HEK293 (cell line): ENCODE measurements at regions not wholly inside any gene's neighbourhood (a gene's known extent, or its start where the extent isn't known, plus 50 kb on each side); places are given as distances from the start of the nearest gene placed in this dataset.

Source experiments
- KLF1 ChIP-seq: fragments of 450-650 bp; formaldehyde crosslinking; IDR thresholded peaks from 2 replicates; pipeline ENCODE4 v1.5.1; 2016; ENCODE audit warnings: missing biosample characterization, missing genetic modification characterization
- ZBTB17 ChIP-seq: fragments of 450-650 bp; formaldehyde crosslinking; IDR thresholded peaks from 2 replicates; pipeline ENCODE4 v1.5.1; 2016; ENCODE audit warnings: missing biosample characterization, missing genetic modification characterization
- ZFP37 ChIP-seq: fragments of 450-650 bp; formaldehyde crosslinking; IDR thresholded peaks from 2 replicates; pipeline ENCODE4 v1.5.1; 2016; ENCODE audit warnings: missing biosample characterization, missing genetic modification characterization
- ZNF350 ChIP-seq: fragments of 450-650 bp; formaldehyde crosslinking; IDR thresholded peaks from 2 replicates; pipeline ENCODE4 v1.5.0; 2017; ENCODE audit warnings: missing biosample characterization, mild to moderate bottlenecking, missing genetic modification characterization
- TF ChIP-seq, protein P1 (sequence below): fragments of 450-650 bp; formaldehyde crosslinking; IDR thresholded peaks from 2 replicates; pipeline ENCODE4 v1.5.1; 2016; ENCODE audit warnings: missing biosample characterization, missing genetic modification characterization
- TF ChIP-seq, protein P2 (sequence below): fragments of 450-650 bp; formaldehyde crosslinking; IDR thresholded peaks from 2 replicates; pipeline ENCODE4 v1.5.1; 2016; ENCODE audit warnings: missing biosample characterization, missing genetic modification characterization
- TF ChIP-seq, protein P3 (sequence below): fragments of 450-650 bp; formaldehyde crosslinking; IDR thresholded peaks from 2 replicates; pipeline ENCODE4 v1.5.1; 2016; ENCODE audit warnings: missing biosample characterization, missing genetic modification characterization, borderline replicate concordance

DNA sequence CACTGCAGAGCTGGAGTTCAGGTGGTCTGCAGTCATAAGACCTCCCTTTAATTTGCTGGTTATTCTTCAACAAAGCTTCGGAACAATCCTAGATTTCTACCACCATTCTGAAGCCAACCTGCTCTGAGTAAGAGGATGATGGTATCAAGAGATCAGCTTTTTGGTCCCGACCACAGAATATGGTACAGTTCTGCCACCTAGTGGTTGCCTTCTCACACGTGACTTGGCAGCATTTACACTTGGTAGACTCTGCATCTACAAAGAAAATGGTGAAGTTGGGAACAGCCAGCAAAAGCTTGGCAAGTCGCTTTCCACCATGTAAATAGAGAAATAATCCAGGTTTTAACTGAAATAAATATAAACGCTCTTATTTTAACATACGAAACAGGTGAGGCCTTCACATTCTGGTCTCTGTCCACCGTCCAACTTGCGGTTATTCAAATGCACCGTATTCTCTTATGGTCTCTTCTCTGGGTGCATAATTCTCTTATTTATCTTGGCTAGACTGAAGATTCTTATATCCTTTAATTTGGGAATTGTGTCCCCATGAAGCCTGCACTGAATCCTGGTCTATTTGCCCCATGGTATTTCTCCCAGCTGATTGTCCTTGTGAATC, 173.9 kb upstream of the GRM3 start:
- TF ChIP-seq ZFP37 (tag by site-specific recombination) (no peak), KLF1 (tag by site-specific recombination) (no peak), ZNF350 (tag by site-specific recombination) (no peak), ZBTB17 (tag by site-specific recombination) (no peak)
- TF ChIP-seq, protein P1, sequence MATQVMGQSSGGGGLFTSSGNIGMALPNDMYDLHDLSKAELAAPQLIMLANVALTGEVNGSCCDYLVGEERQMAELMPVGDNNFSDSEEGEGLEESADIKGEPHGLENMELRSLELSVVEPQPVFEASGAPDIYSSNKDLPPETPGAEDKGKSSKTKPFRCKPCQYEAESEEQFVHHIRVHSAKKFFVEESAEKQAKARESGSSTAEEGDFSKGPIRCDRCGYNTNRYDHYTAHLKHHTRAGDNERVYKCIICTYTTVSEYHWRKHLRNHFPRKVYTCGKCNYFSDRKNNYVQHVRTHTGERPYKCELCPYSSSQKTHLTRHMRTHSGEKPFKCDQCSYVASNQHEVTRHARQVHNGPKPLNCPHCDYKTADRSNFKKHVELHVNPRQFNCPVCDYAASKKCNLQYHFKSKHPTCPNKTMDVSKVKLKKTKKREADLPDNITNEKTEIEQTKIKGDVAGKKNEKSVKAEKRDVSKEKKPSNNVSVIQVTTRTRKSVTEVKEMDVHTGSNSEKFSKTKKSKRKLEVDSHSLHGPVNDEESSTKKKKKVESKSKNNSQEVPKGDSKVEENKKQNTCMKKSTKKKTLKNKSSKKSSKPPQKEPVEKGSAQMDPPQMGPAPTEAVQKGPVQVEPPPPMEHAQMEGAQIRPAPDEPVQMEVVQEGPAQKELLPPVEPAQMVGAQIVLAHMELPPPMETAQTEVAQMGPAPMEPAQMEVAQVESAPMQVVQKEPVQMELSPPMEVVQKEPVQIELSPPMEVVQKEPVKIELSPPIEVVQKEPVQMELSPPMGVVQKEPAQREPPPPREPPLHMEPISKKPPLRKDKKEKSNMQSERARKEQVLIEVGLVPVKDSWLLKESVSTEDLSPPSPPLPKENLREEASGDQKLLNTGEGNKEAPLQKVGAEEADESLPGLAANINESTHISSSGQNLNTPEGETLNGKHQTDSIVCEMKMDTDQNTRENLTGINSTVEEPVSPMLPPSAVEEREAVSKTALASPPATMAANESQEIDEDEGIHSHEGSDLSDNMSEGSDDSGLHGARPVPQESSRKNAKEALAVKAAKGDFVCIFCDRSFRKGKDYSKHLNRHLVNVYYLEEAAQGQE, result no peak
- TF ChIP-seq, protein P2, sequence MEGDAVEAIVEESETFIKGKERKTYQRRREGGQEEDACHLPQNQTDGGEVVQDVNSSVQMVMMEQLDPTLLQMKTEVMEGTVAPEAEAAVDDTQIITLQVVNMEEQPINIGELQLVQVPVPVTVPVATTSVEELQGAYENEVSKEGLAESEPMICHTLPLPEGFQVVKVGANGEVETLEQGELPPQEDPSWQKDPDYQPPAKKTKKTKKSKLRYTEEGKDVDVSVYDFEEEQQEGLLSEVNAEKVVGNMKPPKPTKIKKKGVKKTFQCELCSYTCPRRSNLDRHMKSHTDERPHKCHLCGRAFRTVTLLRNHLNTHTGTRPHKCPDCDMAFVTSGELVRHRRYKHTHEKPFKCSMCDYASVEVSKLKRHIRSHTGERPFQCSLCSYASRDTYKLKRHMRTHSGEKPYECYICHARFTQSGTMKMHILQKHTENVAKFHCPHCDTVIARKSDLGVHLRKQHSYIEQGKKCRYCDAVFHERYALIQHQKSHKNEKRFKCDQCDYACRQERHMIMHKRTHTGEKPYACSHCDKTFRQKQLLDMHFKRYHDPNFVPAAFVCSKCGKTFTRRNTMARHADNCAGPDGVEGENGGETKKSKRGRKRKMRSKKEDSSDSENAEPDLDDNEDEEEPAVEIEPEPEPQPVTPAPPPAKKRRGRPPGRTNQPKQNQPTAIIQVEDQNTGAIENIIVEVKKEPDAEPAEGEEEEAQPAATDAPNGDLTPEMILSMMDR, result peak; percentile 57; the same call in 1 of the 2 replicates
- TF ChIP-seq, protein P3, sequence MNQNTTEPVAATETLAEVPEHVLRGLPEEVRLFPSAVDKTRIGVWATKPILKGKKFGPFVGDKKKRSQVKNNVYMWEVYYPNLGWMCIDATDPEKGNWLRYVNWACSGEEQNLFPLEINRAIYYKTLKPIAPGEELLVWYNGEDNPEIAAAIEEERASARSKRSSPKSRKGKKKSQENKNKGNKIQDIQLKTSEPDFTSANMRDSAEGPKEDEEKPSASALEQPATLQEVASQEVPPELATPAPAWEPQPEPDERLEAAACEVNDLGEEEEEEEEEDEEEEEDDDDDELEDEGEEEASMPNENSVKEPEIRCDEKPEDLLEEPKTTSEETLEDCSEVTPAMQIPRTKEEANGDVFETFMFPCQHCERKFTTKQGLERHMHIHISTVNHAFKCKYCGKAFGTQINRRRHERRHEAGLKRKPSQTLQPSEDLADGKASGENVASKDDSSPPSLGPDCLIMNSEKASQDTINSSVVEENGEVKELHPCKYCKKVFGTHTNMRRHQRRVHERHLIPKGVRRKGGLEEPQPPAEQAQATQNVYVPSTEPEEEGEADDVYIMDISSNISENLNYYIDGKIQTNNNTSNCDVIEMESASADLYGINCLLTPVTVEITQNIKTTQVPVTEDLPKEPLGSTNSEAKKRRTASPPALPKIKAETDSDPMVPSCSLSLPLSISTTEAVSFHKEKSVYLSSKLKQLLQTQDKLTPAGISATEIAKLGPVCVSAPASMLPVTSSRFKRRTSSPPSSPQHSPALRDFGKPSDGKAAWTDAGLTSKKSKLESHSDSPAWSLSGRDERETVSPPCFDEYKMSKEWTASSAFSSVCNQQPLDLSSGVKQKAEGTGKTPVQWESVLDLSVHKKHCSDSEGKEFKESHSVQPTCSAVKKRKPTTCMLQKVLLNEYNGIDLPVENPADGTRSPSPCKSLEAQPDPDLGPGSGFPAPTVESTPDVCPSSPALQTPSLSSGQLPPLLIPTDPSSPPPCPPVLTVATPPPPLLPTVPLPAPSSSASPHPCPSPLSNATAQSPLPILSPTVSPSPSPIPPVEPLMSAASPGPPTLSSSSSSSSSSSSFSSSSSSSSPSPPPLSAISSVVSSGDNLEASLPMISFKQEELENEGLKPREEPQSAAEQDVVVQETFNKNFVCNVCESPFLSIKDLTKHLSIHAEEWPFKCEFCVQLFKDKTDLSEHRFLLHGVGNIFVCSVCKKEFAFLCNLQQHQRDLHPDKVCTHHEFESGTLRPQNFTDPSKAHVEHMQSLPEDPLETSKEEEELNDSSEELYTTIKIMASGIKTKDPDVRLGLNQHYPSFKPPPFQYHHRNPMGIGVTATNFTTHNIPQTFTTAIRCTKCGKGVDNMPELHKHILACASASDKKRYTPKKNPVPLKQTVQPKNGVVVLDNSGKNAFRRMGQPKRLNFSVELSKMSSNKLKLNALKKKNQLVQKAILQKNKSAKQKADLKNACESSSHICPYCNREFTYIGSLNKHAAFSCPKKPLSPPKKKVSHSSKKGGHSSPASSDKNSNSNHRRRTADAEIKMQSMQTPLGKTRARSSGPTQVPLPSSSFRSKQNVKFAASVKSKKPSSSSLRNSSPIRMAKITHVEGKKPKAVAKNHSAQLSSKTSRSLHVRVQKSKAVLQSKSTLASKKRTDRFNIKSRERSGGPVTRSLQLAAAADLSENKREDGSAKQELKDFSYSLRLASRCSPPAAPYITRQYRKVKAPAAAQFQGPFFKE (tag by site-specific recombination), result no peak
